Right forelimb (tissue), 1 donor: ENCODE measurements at regions not wholly inside any gene's neighbourhood (a gene's known extent, or its start where the extent isn't known, plus 50 kb on each side); places are given as distances from the start of the nearest gene placed in this dataset.
"Not testable (repeated sequence)": the region's sequence is repeated elsewhere in the genome, so short reads cannot be mapped to it uniquely, and the experiment has no call there.

Source experiments
- DNase-seq: peaks from one replicate; pipeline ENCODE4 v3.0.0-alpha.2; 2018

DNA sequence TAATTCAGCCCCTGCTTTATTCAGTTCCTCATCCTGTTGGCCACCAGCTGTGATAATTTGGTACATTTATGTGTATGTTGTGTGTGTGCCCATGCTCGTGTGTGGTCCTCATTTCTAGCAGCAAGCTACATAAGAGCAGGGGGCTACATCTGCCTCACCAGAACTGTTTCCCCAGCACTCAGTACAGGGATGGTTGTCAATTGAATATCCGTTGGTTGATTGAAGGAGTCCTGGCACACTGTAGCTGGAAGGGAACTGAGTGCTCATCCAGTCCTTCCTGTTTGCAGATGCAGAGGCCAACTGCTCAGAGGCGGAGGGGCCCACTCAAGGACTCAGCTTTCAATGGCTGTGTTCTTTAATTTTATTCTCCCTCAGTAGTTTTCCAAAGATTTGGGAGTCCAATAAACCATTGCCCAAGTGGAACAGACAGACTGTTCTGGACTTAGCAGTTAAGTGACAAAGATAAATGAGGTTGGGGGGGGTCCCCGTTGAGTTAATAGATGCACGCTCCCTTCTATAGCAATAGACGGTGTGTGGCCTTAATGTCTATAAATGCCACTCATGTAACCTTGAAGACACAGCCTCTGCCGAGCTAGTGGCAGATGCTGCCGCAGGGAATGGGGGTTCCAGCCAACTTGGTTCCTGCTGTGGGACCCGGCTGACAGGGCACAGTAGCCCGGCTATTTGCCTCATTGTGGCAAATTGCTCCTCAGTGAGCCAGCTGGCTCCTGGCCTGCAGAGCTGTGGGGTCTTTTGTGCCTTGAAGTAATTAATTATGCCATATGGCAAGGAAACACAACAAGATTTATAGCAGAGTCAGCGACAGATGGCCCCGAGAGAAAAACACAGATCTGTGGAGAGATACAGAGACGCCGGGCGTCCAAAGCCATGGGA, 71.4 kb upstream of the GRK3 start:
- no peak for DNase-seq

DNA sequence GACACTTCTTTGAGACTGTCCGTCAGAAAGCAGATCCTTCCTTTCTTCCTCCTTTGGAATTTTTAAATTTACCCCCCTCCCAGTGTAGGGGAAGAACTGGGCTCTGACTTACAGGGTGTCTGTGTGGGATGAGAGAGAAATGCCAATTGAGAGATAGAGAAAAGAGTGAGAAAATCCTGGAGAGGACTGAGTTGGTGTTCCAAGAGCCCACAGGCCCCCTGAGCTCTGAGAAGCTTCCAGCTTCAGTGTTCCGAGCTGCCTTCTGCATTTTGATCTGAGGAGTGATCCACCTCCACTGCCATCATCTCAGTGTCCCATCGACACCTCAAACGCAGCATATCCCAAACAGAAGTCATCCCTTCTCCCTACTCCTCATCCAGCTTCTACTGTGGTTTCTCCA, 70.7 kb upstream of the GRK3 start:
- DNase-seq: no peak

DNA sequence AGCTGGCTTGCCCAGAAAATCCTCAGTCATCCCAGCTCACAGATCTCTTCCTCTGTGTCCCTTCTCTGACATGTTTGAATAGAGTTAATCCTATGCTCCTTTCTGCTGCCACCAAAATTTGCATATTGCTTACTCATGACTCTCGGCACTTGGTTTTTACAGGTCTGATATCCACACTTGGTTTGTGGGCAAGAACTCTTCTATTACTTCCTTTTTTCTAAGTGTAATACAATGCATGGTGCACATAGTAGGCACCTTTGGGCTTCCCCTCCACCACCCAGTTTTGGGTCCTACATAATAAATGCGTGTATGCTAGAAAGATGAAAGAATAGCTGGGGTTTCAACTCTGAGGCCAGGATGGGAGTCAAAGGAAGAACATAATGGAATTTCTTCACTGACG, 69.7 kb upstream of the GRK3 start:
- DNase-seq: no peak

DNA sequence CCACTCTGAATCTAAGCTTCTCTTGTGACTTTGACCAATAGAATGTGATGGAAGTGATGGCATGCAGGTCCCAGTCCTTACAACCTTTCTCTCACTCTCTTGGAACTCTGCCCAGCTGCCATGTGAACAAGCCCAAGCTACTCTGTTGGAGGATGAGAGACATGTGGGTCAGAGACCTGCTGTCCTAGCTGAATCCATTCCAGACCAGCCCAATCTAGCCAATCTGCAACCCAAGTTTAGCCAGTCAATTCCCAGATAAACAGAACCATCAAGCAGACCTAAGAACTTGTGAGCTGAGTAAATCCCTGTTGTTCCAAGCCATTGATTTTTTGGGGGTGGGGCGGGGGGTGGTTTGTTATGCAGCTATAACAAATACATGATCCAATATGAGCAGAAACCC, 69.2 kb upstream of the GRK3 start:
- no peak for DNase-seq

DNA sequence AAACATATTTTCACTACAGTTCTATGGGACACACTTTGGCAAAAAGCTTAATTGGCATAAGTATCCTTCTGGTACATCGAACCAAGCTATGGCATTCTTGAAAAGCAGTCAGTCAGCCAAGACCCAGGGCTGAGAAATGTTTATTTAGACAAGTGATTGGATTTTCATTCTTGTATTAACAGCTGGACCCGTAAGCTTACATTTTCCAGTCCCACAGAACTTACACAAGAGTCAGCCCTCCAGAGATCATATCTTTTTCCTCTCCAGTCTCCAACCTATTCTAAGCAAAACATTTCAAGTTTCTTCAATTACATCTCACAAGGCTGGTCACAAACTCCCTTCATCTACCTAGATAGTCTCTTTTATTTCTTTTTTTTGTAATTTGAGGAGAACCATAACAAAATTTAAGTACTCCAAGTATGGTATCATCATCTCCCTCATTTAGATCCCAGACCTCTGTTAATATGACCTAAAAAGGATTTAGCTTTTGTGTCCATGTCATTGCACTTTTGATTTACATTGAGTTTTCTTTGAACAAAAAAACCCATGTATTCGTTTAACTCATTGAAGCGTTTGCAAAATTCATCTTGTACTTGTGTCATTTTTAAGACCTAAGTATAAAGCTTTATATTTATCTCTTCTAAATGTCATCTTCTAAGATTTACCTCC, 67.9 kb upstream of the GRK3 start:
- no peak for DNase-seq

DNA sequence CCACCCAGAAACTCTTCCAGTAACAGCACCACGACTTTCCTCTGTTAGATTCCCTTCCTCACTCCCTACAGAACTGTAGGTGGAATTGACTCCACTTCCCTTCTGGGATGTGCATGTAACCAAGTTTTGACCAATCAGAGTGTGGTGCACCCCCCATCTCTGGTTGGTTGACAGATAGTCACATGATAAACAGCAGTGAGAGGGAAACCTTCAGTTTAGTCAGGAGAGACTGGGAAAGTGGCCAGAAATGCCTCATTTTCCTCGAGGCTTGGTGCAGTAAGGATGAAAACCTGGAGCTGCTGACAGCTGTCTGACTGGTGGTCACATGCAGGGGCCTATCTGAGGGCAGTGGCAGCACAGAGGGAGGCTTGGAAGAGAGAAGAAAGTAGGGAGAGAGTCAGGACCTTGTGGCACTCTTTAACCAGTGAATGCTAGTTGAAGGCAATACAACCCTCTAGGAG, 67.3 kb upstream of the GRK3 start:
- DNase-seq: no peak

DNA sequence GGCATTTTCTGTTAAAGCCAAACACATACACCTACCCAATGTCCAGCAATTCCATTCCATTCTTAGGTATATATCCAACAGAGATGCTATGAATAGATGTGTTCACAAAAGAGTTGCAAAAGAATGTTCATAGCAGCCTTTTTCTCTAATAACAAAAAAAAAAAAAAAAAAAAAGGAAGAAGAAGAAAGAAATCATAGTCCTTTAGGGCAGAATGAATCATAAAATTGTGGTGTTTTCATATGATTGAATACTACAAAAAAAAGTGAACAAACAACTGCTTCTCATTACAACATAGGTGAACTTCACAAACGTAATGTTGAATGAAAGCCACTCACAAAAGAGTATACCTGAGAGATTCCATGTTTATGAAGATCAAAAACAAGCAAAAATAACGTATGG, 66.8 kb upstream of the GRK3 start:
- no peak for DNase-seq

DNA sequence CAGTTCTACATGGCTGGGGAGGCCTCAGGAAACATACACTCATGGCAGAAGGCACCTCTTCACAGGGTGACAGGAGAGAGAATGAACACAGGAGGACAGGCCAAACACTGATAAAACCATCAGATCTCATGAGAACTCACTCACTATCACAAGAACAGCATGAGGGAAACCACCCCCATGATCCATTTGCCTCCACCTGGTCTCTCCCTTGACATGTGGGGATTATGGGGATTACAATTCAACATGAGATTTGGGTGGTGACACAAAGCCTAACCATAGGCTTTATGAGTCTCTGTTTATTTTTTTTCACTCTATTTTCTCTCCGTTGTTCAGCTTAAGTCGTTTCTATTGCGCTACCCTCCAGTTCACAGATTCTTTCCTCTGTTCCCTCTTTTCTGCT, 63.8 kb upstream of the GRK3 start:
- not testable (repeated sequence) for DNase-seq

DNA sequence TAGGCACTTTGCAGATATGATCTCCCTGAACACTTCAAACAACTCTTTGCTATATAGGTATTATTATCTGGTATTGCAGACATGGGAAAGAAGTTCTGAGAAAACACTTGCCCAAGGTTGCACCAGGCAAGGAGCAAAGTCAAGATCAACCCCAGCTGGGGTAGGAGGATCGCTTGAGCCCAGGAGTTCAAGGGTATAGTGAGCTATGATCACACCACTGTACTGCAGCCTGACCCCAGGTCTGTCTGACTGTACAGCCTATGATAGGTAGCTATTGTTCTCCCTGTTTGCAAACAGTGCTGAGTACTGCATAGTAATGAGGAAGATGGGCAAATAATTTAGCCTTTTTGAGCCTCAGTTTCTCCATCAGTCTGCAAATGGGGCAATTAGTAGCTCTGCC, 60.5 kb upstream of the GRK3 start:
- DNase-seq: not testable (repeated sequence)

DNA sequence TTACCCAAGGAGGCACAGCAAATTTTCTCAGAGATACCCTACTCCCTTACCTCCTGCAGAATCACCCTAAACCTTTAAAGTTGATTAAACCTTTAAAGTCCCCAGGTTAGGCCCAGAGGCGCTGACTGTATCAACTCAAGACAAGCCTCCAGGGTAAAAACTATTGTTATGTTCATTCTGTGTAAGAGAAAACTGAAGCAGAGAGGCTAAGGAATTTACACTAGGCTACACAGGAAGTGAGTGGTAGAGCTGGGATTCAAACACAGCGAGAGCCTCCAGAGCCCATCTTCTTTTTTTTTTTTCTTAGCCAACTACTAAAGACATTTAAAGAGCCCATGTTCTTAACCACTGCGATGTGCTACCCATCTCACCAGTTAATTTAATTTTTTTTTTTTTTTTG, 56.3 kb upstream of the GRK3 start:
- DNase-seq: no peak

DNA sequence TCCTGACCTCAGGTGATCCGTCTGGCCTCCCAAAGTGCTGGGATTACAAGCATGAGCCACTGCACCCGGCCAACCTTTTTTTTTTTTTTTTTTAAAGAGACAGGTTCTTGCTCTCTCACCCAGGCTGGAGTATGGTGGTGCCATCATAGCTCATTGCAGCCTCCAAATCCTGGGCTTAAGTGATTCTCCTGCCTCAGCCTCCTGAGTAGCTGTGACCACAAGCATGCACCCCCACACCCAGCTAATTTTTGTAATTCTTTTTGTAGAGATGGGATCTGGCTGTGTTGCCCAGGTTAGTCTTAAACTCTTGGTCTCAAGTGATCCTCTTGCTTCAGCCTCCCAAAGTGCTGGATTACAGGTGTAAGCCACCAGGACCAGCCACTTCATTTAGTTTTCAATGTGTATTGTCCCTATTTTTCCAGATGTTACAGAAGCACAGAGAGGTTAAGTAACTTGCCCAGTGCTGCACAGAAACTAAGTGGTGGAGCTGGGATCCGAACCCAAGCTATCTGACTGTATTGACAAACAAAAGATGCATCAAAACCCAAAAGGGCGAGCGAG, 55.6 kb upstream of the GRK3 start:
- DNase-seq: no peak

DNA sequence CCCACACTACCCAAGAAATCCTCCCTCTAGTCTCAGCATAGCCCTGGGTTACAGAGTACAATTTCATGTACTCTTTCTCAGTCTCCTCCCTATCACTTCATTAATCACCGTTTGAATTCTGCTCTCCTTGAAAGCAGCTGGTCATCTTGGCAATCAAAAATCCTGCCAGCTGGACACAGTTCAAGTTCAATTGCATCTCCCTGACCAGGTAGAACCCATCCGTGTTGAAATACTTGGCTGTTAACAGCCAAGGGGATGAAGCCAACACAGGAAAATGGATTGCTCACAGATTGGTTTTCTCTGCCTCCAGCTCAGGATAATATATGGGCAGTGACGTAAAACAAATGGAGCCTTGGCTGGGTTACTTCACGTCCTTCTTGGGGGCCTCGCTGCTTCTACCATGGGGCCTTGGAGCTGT, 55.1 kb upstream of the GRK3 start:
- DNase-seq: no peak

DNA sequence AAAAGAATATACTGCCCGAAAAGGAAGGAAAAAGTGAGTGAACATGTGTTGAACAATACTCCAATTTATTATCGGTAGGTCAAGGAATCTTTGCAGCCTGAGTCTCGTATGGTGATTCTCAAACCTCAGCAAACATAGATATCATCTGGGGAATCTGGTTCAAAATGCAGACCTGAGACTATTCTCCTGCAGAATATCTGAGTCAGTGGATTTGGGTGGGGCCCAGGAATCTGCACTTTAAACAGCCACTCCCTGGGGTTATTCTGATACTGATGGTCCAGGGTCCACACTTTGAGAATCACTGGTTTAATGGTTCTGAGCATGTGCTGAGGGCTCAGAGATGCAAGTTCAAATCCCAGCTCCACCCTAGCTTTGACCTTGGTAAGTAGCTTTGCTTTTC, 53.6 kb upstream of the GRK3 start:
- DNase-seq: no peak

DNA sequence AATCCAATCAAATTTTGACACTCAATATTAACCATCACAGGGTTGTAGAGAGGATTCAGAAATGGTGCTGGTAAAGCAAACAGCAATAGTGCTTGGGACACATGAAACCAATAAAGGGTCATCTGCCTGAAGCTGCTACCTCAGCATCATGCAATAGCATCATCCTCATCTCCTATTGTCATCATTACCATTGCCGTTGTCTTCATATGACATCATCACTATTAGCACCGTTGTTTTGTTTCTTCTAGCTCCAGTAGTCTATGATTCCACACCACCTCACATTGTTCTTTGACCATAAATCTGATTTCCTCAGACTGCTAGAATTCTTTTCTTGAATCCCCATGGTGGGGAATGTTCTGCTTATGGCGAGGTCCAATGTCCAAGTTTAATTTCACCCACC, 52.8 kb upstream of the GRK3 start:
- DNase-seq: no peak

DNA sequence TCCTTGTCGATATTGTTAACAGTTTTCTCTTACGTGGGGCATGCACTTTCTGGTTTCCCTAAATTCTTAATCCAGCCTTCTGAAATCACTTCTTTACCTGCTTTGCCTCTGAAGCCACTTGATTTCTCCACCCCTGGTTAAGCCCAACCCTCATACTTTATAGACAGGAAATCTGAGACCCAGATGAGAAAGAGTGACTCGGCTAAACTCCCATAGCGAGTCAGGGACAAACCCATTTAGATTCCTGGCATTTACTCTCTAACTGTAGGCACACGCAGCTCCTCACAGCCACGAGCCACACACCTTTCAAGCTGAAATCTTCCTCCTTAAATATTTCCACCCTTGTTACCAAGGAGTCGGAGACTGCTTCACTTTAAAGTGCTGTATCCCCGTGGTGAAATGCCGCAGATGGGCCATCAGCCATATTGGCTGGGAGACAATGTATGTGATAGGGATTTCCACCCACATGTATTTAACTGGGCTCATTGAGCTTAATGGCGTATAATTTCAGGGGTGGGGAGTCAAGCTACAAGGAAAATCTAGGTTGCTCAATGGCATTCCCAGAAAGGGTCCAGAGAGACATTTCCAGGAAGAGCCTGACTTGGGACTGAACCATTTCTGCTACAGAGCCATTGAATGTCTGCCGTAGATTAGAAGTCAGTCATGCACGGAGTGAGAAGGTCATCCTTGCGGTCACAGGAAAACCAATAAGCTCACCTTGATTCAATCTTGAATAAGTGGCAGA, 49.9 kb upstream of the GRK3 start:
- DNase-seq: no peak
